ENCODE measurements at regions not wholly inside any gene's neighbourhood (a gene's known extent, or its start where the extent isn't known, plus 50 kb on each side); places are given as distances from the start of the nearest gene placed in this dataset.

- TF ChIP-seq POLR2A (IDR thresholded peaks at IDR 0.05), result no peak
- TF ChIP-seq, protein P1, sequence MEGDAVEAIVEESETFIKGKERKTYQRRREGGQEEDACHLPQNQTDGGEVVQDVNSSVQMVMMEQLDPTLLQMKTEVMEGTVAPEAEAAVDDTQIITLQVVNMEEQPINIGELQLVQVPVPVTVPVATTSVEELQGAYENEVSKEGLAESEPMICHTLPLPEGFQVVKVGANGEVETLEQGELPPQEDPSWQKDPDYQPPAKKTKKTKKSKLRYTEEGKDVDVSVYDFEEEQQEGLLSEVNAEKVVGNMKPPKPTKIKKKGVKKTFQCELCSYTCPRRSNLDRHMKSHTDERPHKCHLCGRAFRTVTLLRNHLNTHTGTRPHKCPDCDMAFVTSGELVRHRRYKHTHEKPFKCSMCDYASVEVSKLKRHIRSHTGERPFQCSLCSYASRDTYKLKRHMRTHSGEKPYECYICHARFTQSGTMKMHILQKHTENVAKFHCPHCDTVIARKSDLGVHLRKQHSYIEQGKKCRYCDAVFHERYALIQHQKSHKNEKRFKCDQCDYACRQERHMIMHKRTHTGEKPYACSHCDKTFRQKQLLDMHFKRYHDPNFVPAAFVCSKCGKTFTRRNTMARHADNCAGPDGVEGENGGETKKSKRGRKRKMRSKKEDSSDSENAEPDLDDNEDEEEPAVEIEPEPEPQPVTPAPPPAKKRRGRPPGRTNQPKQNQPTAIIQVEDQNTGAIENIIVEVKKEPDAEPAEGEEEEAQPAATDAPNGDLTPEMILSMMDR (IDR thresholded peaks at IDR 0.05), result no peak
Observed at GRCh38 chr10:90088024-90088317, 386.6 kb downstream of the KIF20B start.

Data from body of pancreas (tissue), 4 donors.